ENCODE measurements at regions not wholly inside any gene's neighbourhood (a gene's known extent, or its start where the extent isn't known, plus 50 kb on each side); places are given as distances from the start of the nearest gene placed in this dataset.

DNA sequence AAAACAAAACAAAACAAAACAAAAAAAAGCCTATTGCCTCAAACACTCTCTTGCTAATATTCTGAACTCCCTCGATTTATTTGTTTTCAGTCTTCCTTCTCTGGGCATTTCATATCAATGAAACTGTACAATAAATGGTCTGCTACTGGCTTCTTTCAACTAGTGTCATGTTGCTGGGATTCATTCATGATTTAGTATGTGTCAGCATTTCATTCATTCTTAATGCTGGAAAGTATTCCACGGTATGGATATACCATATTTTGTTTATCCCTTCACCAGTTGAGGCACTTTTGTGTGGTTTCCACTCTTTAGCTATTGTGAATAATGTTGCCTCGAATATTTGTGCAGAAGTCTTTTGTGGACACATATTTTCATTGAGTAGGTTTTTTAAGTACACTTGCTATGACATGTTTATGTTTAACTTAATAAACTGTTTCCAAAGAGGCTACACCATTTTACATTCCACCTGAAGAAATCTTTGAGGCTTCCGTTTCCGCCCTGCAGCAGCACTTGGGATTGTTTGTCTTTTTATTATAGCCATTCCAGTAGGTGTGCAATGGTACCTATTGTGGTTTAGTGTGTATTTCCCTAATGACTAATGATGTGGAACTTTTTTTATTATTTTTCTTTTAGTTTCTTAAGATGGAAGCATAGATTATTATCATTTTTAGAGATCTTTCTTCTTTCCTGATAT lies 543.6 kb upstream of the SOX11 start:
- TF ChIP-seq, protein P1, sequence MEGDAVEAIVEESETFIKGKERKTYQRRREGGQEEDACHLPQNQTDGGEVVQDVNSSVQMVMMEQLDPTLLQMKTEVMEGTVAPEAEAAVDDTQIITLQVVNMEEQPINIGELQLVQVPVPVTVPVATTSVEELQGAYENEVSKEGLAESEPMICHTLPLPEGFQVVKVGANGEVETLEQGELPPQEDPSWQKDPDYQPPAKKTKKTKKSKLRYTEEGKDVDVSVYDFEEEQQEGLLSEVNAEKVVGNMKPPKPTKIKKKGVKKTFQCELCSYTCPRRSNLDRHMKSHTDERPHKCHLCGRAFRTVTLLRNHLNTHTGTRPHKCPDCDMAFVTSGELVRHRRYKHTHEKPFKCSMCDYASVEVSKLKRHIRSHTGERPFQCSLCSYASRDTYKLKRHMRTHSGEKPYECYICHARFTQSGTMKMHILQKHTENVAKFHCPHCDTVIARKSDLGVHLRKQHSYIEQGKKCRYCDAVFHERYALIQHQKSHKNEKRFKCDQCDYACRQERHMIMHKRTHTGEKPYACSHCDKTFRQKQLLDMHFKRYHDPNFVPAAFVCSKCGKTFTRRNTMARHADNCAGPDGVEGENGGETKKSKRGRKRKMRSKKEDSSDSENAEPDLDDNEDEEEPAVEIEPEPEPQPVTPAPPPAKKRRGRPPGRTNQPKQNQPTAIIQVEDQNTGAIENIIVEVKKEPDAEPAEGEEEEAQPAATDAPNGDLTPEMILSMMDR (IDR thresholded peaks at IDR 0.05; ENCODE audit: low read depth, low read length, missing control alignments): no peak
- H3K4me3 ChIP-seq (replicated peaks; ENCODE audit: low read depth, low read length): no peak overlapping the region
- DNase-seq (ENCODE audit: extremely low read depth, low read depth): no peak

DNA sequence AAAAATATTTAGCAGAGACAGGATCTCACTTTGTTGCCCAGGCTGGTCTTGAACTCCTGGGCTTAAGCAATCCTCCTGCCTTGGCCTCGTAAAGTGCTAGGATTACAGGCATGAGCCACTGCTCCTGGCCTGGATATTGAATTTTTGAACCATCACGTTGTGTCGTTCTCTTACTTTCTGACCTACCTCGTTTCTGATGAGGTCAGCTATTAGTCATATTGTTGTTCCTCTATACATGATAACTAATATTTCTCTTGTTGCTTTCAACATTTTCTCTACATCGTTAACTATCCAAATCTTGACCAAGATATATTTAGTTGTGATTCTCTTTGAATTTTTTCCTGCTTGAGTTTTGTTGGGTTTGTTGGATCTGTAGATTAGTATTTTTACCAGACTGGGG lies 541.3 kb upstream of the SOX11 start:
- DNase-seq (ENCODE audit: extremely low read depth, low read depth): no peak
- H3K4me3 ChIP-seq (replicated peaks; ENCODE audit: low read depth, low read length): no peak overlapping the region
- TF ChIP-seq, protein P1 (IDR thresholded peaks at IDR 0.05; ENCODE audit: low read depth, low read length, missing control alignments): no peak

DNA sequence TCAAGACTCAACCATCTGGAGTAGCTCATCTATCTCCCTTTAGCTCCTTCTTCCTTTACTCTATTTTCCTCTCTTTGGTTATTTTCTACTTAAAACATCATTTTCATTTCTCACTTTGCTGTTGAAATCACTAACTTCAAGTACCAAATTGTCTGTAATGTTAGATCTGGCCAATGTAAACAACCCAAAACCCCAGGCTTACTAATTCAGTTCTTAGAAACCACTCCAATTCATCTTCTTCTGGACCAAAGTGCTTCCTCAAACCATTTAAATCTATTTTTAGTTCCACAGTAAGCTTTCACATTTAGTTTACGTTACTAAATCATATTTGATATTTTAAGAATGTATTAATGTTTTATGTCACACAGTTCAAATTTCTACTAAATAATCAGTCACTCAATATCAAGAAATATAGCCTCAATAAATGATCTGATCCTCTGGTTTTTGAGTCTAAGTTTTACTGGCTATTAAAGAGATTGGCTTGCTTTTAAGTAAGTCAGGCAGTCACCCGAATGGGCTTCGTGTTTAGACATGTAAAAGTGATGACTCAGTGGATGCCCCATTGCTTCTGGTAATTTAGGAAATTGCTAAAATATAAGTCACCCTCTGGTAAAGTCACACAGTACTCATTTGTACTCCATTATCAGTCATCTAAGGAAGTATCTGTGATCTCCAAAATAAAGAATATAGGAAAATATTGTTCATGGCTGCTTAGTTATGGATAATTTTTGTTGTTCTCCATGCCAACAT lies 527.2 kb upstream of the SOX11 start:
- TF ChIP-seq, protein P1 (IDR thresholded peaks at IDR 0.05; ENCODE audit: low read depth, low read length, missing control alignments): no peak
- no peak overlapping the region for H3K4me3 ChIP-seq (replicated peaks; ENCODE audit: low read depth, low read length)
- DNase-seq (ENCODE audit: extremely low read depth, low read depth): no peak

DNA sequence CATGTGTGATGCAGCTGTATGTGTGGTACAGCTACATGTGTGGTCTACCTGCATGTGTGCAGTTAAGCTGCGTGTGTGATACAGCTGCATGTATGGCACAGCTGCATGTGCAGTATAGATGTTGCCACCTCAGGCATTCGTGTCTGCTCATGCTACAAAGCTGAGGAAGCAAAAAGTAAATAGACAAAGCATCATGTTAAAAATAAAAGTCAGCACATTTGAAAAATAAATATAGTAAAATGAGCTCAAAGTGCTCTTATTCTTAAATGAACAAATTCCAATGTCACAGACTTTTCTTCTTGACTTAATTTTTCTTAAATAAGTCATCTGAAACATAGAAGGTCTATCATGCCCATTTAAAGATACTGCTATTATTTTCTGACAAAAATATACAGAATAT lies 519.3 kb upstream of the SOX11 start:
- no peak for DNase-seq (ENCODE audit: extremely low read depth, low read depth)
- TF ChIP-seq, protein P1 (IDR thresholded peaks at IDR 0.05; ENCODE audit: low read depth, low read length, missing control alignments): no peak
- H3K4me3 ChIP-seq (replicated peaks; ENCODE audit: low read depth, low read length): no peak overlapping the region

DNA sequence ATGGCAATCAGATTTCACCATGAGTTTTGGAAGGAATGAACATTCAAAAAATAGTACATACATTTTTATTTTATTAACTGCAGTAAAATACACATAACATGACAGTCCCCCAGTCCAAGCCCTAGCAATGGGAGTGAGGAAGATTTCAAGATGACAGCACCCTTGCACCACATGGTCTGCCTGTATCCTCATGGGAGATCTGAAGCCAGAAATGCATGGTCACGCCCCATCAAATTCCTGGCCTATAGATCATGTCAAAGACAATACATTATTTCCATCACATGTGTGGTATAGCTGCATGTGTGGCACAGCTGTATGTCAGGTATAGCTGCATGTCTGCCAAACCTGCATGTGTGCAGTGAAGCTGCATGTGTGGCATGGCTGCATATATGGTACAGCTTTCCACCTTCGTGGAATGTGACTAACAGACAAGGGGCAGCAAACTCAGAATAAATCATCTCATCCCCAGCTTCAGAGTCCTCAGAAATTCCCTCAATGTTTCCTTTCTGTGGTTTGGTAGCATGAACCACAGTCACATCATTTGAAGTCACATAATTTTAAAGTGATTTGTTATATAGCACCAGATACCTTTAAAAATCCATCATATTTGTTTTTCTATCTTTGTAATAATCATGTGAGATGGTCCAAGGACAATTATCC lies 518.2 kb upstream of the SOX11 start:
- TF ChIP-seq, protein P1 (IDR thresholded peaks at IDR 0.05; ENCODE audit: low read depth, low read length, missing control alignments): no peak
- no peak for DNase-seq (ENCODE audit: extremely low read depth, low read depth)
- no peak overlapping the region for H3K4me3 ChIP-seq (replicated peaks; ENCODE audit: low read depth, low read length)

DNA sequence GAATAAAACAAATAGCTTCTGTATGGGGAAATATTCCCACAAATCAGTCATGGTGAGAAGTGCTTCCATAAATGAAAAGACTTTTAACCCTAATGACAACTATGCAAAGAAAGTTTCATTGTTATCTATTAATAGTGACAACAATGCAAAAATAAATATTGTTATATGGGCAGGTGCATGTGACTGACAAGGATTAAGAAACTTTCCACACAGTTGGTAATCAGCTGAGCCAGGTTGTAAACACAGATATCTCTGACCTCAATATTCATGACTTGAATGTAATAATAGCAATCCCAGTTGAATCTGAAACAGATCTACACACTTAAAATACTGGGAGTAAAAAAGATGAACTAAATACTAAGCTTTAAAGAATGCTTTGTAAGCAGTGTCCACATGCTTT lies 517.0 kb upstream of the SOX11 start:
- H3K4me3 ChIP-seq (replicated peaks; ENCODE audit: low read depth, low read length): no peak overlapping the region
- no peak for DNase-seq (ENCODE audit: extremely low read depth, low read depth)
- TF ChIP-seq, protein P1 (IDR thresholded peaks at IDR 0.05; ENCODE audit: low read depth, low read length, missing control alignments): no peak

All from HFF-Myc (cell line).